Loucy (cell line): ENCODE measurements at regions not wholly inside any gene's neighbourhood (a gene's known extent, or its start where the extent isn't known, plus 50 kb on each side); places are given as distances from the start of the nearest gene placed in this dataset.

Experiments
- H2AFZ ChIP-seq: fragments of 200-600 bp; sonication (generic); 2 replicates; pipeline ENCODE4 v1.6.0; 2016; ENCODE audit warnings: antibody characterized with exemption, mild to moderate bottlenecking, low read length, moderate library complexity
- H3F3A ChIP-seq: fragments of 200-600 bp; 2 replicates; pipeline ENCODE4 v1.6.0; 2016; ENCODE audit warnings: antibody characterized with exemption, low read depth, mild to moderate bottlenecking
- H3K27me3 ChIP-seq: fragments of 200-600 bp; sonication (generic); 2 replicates; pipeline ENCODE4 v1.6.1; 2014; ENCODE audit warnings: low read length, mild to moderate bottlenecking; ENCODE audit not compliant: insufficient read depth, poor library complexity, severe bottlenecking
- H3K36me3 ChIP-seq: fragments of 200-600 bp; sonication (generic); 2 replicates; pipeline ENCODE4 v1.6.1; 2016; ENCODE audit warnings: low read length; ENCODE audit not compliant: insufficient read depth
- H3K4me1 ChIP-seq: fragments of 200-600 bp; sonication (generic); 2 replicates; pipeline ENCODE4 v1.5.1; 2014; ENCODE audit warnings: low read length, mild to moderate bottlenecking; ENCODE audit not compliant: insufficient read depth, poor library complexity, severe bottlenecking
- H3K4me2 ChIP-seq: fragments of 200-600 bp; sonication (generic); 2 replicates; pipeline ENCODE4 v1.6.0; 2014; ENCODE audit warnings: antibody characterized with exemption, low read length, low read depth, mild to moderate bottlenecking; ENCODE audit not compliant: poor library complexity, severe bottlenecking
- H3K4me3 ChIP-seq: fragments of 200-600 bp; sonication (generic); 2 replicates; pipeline ENCODE4 v1.5.1; 2014; ENCODE audit warnings: low read length, mild to moderate bottlenecking, mixed read lengths; ENCODE audit not compliant: poor library complexity, severe bottlenecking
- H3K79me2 ChIP-seq: fragments of 200-600 bp; sonication (generic); 2 replicates; pipeline ENCODE4 v1.6.1; 2014; ENCODE audit warnings: low read length; ENCODE audit not compliant: insufficient read depth
- H3K9ac ChIP-seq: fragments of 200-600 bp; sonication (generic); 2 replicates; pipeline ENCODE4 v1.6.0; 2014; ENCODE audit warnings: mild to moderate bottlenecking, low read depth, low read length, moderate library complexity; ENCODE audit not compliant: poor library complexity, severe bottlenecking
- H3K9me2 ChIP-seq: fragments of 200-600 bp; sonication (generic); replicated peaks from 2 replicates; pipeline ENCODE4 v1.6.1; 2016; ENCODE audit warnings: low read depth, low read length, mixed read lengths
- H3K9me3 ChIP-seq: fragments of 200-600 bp; sonication (generic); 2 replicates; pipeline ENCODE4 v1.6.1; 2014; ENCODE audit warnings: mild to moderate bottlenecking, antibody characterized with exemption, low read length, low read depth; ENCODE audit not compliant: insufficient read depth
- H4K20me1 ChIP-seq: fragments of 200-600 bp; sonication (generic); 2 replicates; pipeline ENCODE4 v1.6.0; 2014; ENCODE audit warnings: antibody characterized with exemption, low read length, mild to moderate bottlenecking; ENCODE audit not compliant: insufficient read depth, poor library complexity, severe bottlenecking
- CTCF ChIP-seq: fragments of 200-600 bp; sonication (generic); conservative IDR thresholded peaks from 2 replicates; pipeline ENCODE4 v1.5.1; 2014; ENCODE audit warnings: mild to moderate bottlenecking, antibody characterized with exemption, low read length
- EZH2phosphoT487 ChIP-seq: fragments of 200-600 bp; IDR thresholded peaks from 2 replicates; pipeline ENCODE4 v1.6.1; 2018; ENCODE audit warnings: antibody characterized with exemption, mild to moderate bottlenecking, moderate library complexity, borderline replicate concordance

GRCh38 chr4:114465766-114466165, 132.8 kb upstream of the UGT8 start:
- no peaks in the 10 kb centered on the region for H3K27me3 ChIP-seq
- no peak overlapping the region for H3K9ac ChIP-seq
- H3K4me3 ChIP-seq, result no peak overlapping the region
- H3K4me2 ChIP-seq, result no peak overlapping the region
- no peaks in the 10 kb centered on the region for H3F3A ChIP-seq
- H3K36me3 ChIP-seq, result no peaks in the 10 kb centered on the region
- no peaks in the 10 kb centered on the region for H3K9me3 ChIP-seq
- H4K20me1 ChIP-seq, result no peaks in the 10 kb centered on the region
- no peaks in the 10 kb centered on the region for H3K4me1 ChIP-seq
- H3K9me2 ChIP-seq, result no peaks in the 10 kb centered on the region
- no peaks in the 10 kb centered on the region for H3K79me2 ChIP-seq
- no peak overlapping the region for H2AFZ ChIP-seq
- no peak for TF ChIP-seq EZH2phosphoT487
- no peak for TF ChIP-seq CTCF

GRCh38 chr4:114466299-114466698, 132.3 kb upstream of the UGT8 start:
- H2AFZ ChIP-seq, result no peak overlapping the region
- H3K4me1 ChIP-seq, result no peaks in the 10 kb centered on the region
- H3K4me3 ChIP-seq, result no peak overlapping the region
- no peak overlapping the region for H3K9ac ChIP-seq
- H3K36me3 ChIP-seq, result no peaks in the 10 kb centered on the region
- H3K9me2 ChIP-seq, result no peaks in the 10 kb centered on the region
- no peaks in the 10 kb centered on the region for H3K9me3 ChIP-seq
- no peaks in the 10 kb centered on the region for H4K20me1 ChIP-seq
- no peaks in the 10 kb centered on the region for H3K79me2 ChIP-seq
- H3K4me2 ChIP-seq, result no peak overlapping the region
- TF ChIP-seq EZH2phosphoT487, result no peak
- no peak for TF ChIP-seq CTCF
- H3K27me3 ChIP-seq, result no peaks in the 10 kb centered on the region
- no peaks in the 10 kb centered on the region for H3F3A ChIP-seq

- Histone ChIP-seq H3K4me2 (no peak overlapping the region), H3K9me3 (no peaks in the 10 kb centered on the region), H3K4me1 (no peaks in the 10 kb centered on the region), H3K36me3 (no peaks in the 10 kb centered on the region), H3K9ac (no peak overlapping the region), H3K27me3 (no peaks in the 10 kb centered on the region), H3K9me2 (no peaks in the 10 kb centered on the region), H3K79me2 (no peaks in the 10 kb centered on the region), H2AFZ (no peak overlapping the region), H3K4me3 (no peak overlapping the region), H4K20me1 (no peaks in the 10 kb centered on the region), H3F3A (no peaks in the 10 kb centered on the region)
- no peak for TF ChIP-seq CTCF
- TF ChIP-seq EZH2phosphoT487, result no peak
These were observed 126.2 kb upstream of the UGT8 start for GRCh38 chr4:114472269-114473032.
